NB4 (cell line): ENCODE measurements at regions not wholly inside any gene's neighbourhood (a gene's known extent, or its start where the extent isn't known, plus 50 kb on each side); places are given as distances from the start of the nearest gene placed in this dataset.

Source experiments
- MYC ChIP-seq: IDR thresholded peaks from 2 replicates; pipeline ENCODE4 v1.6.1; 2011; ENCODE audit warnings: low read depth, low read length
- POLR2A ChIP-seq: IDR thresholded peaks from 2 replicates; pipeline ENCODE4 v1.6.1; 2011; ENCODE audit warnings: mild to moderate bottlenecking; ENCODE audit not compliant: insufficient read length; ENCODE audit errors: extremely low read depth
- TF ChIP-seq, protein P1 (sequence below): IDR thresholded peaks from one replicate; pipeline ENCODE4 v1.5.1; 2012; ENCODE audit warnings: low read depth, low read length

DNA sequence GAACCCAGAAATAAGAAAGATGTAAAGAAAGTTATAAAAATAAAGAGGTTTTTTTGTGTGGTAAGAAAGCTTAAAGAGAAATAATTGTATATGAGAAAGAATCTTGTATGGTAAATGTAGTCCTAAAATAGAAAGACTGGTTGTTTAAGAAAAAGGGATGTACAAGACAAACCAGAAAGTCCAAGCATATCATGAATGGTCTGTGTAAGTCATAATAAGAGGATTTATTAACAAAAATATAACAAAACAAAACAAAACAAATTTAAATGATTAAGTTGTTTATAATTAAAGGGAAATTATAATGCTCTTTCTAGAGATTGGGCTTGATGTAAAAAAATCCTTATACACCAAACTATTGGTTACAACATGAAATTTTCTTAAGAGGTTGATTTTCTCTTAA lies 590.4 kb upstream of the PTGER4 start:
- TF ChIP-seq, protein P1, sequence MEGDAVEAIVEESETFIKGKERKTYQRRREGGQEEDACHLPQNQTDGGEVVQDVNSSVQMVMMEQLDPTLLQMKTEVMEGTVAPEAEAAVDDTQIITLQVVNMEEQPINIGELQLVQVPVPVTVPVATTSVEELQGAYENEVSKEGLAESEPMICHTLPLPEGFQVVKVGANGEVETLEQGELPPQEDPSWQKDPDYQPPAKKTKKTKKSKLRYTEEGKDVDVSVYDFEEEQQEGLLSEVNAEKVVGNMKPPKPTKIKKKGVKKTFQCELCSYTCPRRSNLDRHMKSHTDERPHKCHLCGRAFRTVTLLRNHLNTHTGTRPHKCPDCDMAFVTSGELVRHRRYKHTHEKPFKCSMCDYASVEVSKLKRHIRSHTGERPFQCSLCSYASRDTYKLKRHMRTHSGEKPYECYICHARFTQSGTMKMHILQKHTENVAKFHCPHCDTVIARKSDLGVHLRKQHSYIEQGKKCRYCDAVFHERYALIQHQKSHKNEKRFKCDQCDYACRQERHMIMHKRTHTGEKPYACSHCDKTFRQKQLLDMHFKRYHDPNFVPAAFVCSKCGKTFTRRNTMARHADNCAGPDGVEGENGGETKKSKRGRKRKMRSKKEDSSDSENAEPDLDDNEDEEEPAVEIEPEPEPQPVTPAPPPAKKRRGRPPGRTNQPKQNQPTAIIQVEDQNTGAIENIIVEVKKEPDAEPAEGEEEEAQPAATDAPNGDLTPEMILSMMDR: no peak
- TF ChIP-seq POLR2A: no peak
- TF ChIP-seq MYC: no peak
